HG02588 (cell line): ENCODE measurements at regions not wholly inside any gene's neighbourhood (a gene's known extent, or its start where the extent isn't known, plus 50 kb on each side); places are given as distances from the start of the nearest gene placed in this dataset.
"Not testable (repeated sequence)": the region's sequence is repeated elsewhere in the genome, so short reads cannot be mapped to it uniquely, and the experiment has no call there.

Experiments
- ATAC-seq: cut with Tn5 transposase; IDR thresholded peaks from one replicate; pipeline ENCODE4 v1.9.1; 2021; ENCODE audit warnings: mild to moderate bottlenecking, moderate library complexity; ENCODE audit not compliant: unreplicated experiment

GRCh38 chr7:81839708-81840369, 70.0 kb upstream of the HGF start:
- ATAC-seq = peak; percentile 65

GRCh38 chr7:81833401-81833800, 63.6 kb upstream of the HGF start:
- ATAC-seq = no peak

- ATAC-seq = no peak
Observed at GRCh38 chr7:81831883-81832282, 62.0 kb upstream of the HGF start.

- not testable (repeated sequence) for ATAC-seq
Observed at GRCh38 chr7:81829511-81829910, 59.7 kb upstream of the HGF start.

- ATAC-seq = no peak
Observed at GRCh38 chr7:81822811-81823210, 53.0 kb upstream of the HGF start.

- no peak for ATAC-seq
Observed at GRCh38 chr7:81819861-81820260, 50.0 kb upstream of the HGF start.
